GM12878 (cell line): ENCODE measurements at regions not wholly inside any gene's neighbourhood (a gene's known extent, or its start where the extent isn't known, plus 50 kb on each side); places are given as distances from the start of the nearest gene placed in this dataset.

Experiments
- ATAC-seq: fragments of 200-7000 bp; cut with Tn5 transposase; 3 replicates; pipeline ENCODE4 v1.9.1; 2020; ENCODE audit warnings: mild to moderate bottlenecking, moderate library complexity
- BruUV-seq: library from RNA; stranded (reverse); fragments of 400-500 nt; replicated peaks from 2 replicates; lab custom pipeline; 2021; lab: Mats Ljungman, UMichigan
- CTCF ChIA-PET: fragments of 300-600 bp; sonication (Branson Sonifier 250); formaldehyde crosslinking; extraction: SDS; loops from one replicate; lab custom pipeline; 2021; ENCODE audit warnings: inconsistent platforms; lab: Yijun Ruan, JAX
- POLR2A ChIA-PET: fragments of 350-600 bp; formaldehyde crosslinking; extraction: SDS; loops from one replicate; lab custom pipeline; 2021; ENCODE audit warnings: inconsistent platforms; lab: Charles Lee
- RAD21 ChIA-PET: fragments of 300-600 bp; sonication (Branson Sonifier 250); formaldehyde crosslinking; loops from one replicate; lab custom pipeline; 2023; ENCODE audit warnings: antibody characterized with exemption; ENCODE audit not compliant: unreplicated experiment; lab: Charles Lee
- SMC1A ChIA-PET: fragments of 300-600 bp; sonication (Branson Sonifier 250); formaldehyde crosslinking; loops from one replicate; lab custom pipeline; 2023; ENCODE audit not compliant: unreplicated experiment, uncharacterized antibody; lab: Charles Lee
- DNase-seq: peaks from one replicate; pipeline ENCODE4 v3.0.0-alpha.2; 2011; ENCODE audit warnings: low read depth, low spot score
- FAIRE-seq: peaks from 3 replicates; lab custom pipeline; 2011; peaks lifted over from hg19 to GRCh38; lab: Jason Lieb, UNC
- H2AFZ ChIP-seq: 2 replicates; pipeline ENCODE4 v1.6.0; 2011; ENCODE audit warnings: low read depth, low read length, control low read depth; ENCODE audit not compliant: control insufficient read depth
- H3K27ac ChIP-seq: 2 replicates; pipeline ENCODE4 v1.5.1; 2011; ENCODE audit warnings: control low read depth; ENCODE audit not compliant: control insufficient read depth, insufficient read depth
- H3K27me3 ChIP-seq, 2 experiments: replicated peaks in 1 of 2; 2 replicates each; pipeline versions ENCODE4 v1.6.0 to v1.6.1; 2011; ENCODE audit warnings: low read length in 1 of 2; ENCODE audit not compliant: control insufficient read depth in 2 of 2, insufficient read depth in 2 of 2
- H3K36me3 ChIP-seq, 2 experiments: 2 replicates each; pipeline ENCODE4 v1.5.1; 2011; ENCODE audit warnings: low read length in 1 of 2; ENCODE audit not compliant: control insufficient read depth in 2 of 2, insufficient read depth in 2 of 2
- H3K4me1 ChIP-seq: 2 replicates; pipeline ENCODE4 v1.6.1; 2011; ENCODE audit warnings: mild to moderate bottlenecking, low read length, moderate library complexity, mixed read lengths; ENCODE audit not compliant: control insufficient read depth, insufficient read depth
- H3K4me2 ChIP-seq: 2 replicates; pipeline ENCODE4 v1.6.0; 2011; ENCODE audit warnings: control low read depth; ENCODE audit not compliant: control insufficient read depth, insufficient read depth
- H3K4me3 ChIP-seq: fragments of 200-600 bp; sonication (generic); 2 replicates; pipeline ENCODE4 v1.5.1; 2016
- H3K79me2 ChIP-seq: 2 replicates; pipeline ENCODE4 v1.6.0; 2011; ENCODE audit warnings: low read length; ENCODE audit not compliant: control insufficient read depth, insufficient read depth
- H3K9ac ChIP-seq: 2 replicates; pipeline ENCODE4 v1.8.0; 2011; ENCODE audit warnings: low read length, control low read depth, mixed read lengths; ENCODE audit not compliant: control insufficient read depth, insufficient read depth
- H3K9me3 ChIP-seq: replicated peaks from 3 replicates; pipeline ENCODE4 v1.5.1; 2011; ENCODE audit warnings: mild to moderate bottlenecking, low read length; ENCODE audit not compliant: control insufficient read depth, insufficient read depth
- H4K20me1 ChIP-seq: 2 replicates; pipeline ENCODE4 v1.6.0; 2011; ENCODE audit not compliant: control insufficient read depth, insufficient read depth
- MEF2B ChIP-seq: fragments of 450-650 bp; IDR thresholded peaks from 2 replicates; pipeline ENCODE4 v1.6.1; 2018; ENCODE audit warnings: mild to moderate bottlenecking, moderate library complexity; ENCODE audit not compliant: partially characterized antibody, poor library complexity, severe bottlenecking
- PAX8 ChIP-seq: fragments of 450-650 bp; IDR thresholded peaks from 2 replicates; pipeline ENCODE4 v1.6.1; 2017; ENCODE audit warnings: mild to moderate bottlenecking, moderate library complexity
- ZSCAN29 ChIP-seq: fragments of 450-650 bp; IDR thresholded peaks from 2 replicates; pipeline ENCODE4 v1.6.1; 2017; ENCODE audit warnings: mild to moderate bottlenecking, moderate library complexity
- in situ Hi-C: fragments of 300-500 bp; cut with MboI; formaldehyde crosslinking; loops from 9 replicates; pipeline ENCODE4 v1.14.3; 2018; ENCODE audit warnings: mixed read lengths
- intact Hi-C: fragments of 100-400 bp; cut with micrococcal nuclease; formaldehyde crosslinking; loops from one replicate; pipeline ENCODE4 v1.14.2; 2022; ENCODE audit not compliant: unreplicated experiment
- TF ChIP-seq, protein P1 (sequence below): IDR thresholded peaks from 2 replicates; pipeline ENCODE4 v1.6.1; 2012; ENCODE audit warnings: low read depth, low read length, improper control_type of control experiment
- TF ChIP-seq, protein P2 (sequence below): fragments of 150-350 bp; IDR thresholded peaks from 2 replicates; pipeline ENCODE4 v1.6.1; 2014; ENCODE audit warnings: mild to moderate bottlenecking, low read depth, low read length
- TF ChIP-seq, protein P3 (sequence below): fragments of 450-650 bp; IDR thresholded peaks from 2 replicates; pipeline ENCODE4 v1.6.1; 2018; ENCODE audit warnings: borderline replicate concordance, mild to moderate bottlenecking; ENCODE audit not compliant: partially characterized antibody
- TF ChIP-seq, protein P4 (sequence below): fragments of 450-650 bp; IDR thresholded peaks from 2 replicates; pipeline ENCODE4 v1.6.1; 2017; ENCODE audit warnings: mild to moderate bottlenecking, low read depth, inconsistent platforms; ENCODE audit not compliant: poor library complexity, severe bottlenecking
- TF ChIP-seq, protein P5 (sequence below): fragments of 450-650 bp; conservative IDR thresholded peaks from 2 replicates; pipeline ENCODE4 v1.6.1; 2017; ENCODE audit warnings: mild to moderate bottlenecking, moderate library complexity

DNA sequence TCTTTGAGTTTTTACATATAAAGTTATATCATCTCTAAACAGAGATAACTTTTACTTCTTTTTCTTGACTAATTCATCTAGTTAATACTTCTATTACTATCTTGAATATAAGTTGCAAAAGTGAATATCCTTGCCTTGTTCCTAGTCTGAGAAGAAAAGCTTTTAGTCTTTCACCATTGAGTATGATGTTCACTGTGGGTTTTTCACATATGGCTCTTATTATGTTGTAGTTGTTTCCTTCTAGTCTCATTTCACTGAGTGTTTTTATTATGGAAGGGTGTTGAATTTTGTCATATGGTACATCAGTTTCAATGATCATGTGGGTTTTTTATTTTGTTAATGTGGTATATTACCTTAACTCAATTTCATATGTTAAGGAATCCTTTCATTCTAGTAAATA, 488.3 kb downstream of the COL12A1 start:
- no peak for ATAC-seq
- Histone ChIP-seq H3K9me3 (no peaks in the 10 kb centered on the region), H3K79me2 (no peaks in the 10 kb centered on the region), H3K9ac (no peak overlapping the region), H3K36me3 (no peaks in the 10 kb centered on the region), H3K4me2 (no peak overlapping the region), H2AFZ (no peak overlapping the region), H4K20me1 (no peaks in the 10 kb centered on the region), H3K27ac (no peak overlapping the region), H3K27me3 (no peaks in the 10 kb centered on the region), H3K4me3 (no peak overlapping the region), H3K4me1 (no peaks in the 10 kb centered on the region)
- no peak for FAIRE-seq
- ChIA-PET SMC1A (no interaction called here), CTCF (no interaction called here), RAD21 (no interaction called here), POLR2A (no interaction called here)
- TF ChIP-seq PAX8 (no peak), MEF2B (no peak), ZSCAN29 (no peak)
- TF ChIP-seq, protein P1, sequence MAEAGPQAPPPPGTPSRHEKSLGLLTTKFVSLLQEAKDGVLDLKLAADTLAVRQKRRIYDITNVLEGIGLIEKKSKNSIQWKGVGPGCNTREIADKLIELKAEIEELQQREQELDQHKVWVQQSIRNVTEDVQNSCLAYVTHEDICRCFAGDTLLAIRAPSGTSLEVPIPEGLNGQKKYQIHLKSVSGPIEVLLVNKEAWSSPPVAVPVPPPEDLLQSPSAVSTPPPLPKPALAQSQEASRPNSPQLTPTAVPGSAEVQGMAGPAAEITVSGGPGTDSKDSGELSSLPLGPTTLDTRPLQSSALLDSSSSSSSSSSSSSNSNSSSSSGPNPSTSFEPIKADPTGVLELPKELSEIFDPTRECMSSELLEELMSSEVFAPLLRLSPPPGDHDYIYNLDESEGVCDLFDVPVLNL: no peak
- TF ChIP-seq, protein P2, sequence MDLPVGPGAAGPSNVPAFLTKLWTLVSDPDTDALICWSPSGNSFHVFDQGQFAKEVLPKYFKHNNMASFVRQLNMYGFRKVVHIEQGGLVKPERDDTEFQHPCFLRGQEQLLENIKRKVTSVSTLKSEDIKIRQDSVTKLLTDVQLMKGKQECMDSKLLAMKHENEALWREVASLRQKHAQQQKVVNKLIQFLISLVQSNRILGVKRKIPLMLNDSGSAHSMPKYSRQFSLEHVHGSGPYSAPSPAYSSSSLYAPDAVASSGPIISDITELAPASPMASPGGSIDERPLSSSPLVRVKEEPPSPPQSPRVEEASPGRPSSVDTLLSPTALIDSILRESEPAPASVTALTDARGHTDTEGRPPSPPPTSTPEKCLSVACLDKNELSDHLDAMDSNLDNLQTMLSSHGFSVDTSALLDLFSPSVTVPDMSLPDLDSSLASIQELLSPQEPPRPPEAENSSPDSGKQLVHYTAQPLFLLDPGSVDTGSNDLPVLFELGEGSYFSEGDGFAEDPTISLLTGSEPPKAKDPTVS: no peak
- TF ChIP-seq, protein P3, sequence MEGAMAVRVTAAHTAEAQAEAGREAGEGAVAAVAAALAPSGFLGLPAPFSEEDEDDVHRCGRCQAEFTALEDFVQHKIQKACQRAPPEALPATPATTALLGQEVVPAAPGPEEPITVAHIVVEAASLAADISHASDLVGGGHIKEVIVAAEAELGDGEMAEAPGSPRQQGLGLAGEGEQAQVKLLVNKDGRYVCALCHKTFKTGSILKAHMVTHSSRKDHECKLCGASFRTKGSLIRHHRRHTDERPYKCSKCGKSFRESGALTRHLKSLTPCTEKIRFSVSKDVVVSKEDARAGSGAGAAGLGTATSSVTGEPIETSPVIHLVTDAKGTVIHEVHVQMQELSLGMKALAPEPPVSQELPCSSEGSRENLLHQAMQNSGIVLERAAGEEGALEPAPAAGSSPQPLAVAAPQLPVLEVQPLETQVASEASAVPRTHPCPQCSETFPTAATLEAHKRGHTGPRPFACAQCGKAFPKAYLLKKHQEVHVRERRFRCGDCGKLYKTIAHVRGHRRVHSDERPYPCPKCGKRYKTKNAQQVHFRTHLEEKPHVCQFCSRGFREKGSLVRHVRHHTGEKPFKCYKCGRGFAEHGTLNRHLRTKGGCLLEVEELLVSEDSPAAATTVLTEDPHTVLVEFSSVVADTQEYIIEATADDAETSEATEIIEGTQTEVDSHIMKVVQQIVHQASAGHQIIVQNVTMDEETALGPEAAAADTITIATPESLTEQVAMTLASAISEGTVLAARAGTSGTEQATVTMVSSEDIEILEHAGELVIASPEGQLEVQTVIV: no peak
- TF ChIP-seq, protein P4, sequence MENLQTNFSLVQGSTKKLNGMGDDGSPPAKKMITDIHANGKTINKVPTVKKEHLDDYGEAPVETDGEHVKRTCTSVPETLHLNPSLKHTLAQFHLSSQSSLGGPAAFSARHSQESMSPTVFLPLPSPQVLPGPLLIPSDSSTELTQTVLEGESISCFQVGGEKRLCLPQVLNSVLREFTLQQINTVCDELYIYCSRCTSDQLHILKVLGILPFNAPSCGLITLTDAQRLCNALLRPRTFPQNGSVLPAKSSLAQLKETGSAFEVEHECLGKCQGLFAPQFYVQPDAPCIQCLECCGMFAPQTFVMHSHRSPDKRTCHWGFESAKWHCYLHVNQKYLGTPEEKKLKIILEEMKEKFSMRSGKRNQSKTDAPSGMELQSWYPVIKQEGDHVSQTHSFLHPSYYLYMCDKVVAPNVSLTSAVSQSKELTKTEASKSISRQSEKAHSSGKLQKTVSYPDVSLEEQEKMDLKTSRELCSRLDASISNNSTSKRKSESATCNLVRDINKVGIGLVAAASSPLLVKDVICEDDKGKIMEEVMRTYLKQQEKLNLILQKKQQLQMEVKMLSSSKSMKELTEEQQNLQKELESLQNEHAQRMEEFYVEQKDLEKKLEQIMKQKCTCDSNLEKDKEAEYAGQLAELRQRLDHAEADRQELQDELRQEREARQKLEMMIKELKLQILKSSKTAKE: no peak
- TF ChIP-seq, protein P5, sequence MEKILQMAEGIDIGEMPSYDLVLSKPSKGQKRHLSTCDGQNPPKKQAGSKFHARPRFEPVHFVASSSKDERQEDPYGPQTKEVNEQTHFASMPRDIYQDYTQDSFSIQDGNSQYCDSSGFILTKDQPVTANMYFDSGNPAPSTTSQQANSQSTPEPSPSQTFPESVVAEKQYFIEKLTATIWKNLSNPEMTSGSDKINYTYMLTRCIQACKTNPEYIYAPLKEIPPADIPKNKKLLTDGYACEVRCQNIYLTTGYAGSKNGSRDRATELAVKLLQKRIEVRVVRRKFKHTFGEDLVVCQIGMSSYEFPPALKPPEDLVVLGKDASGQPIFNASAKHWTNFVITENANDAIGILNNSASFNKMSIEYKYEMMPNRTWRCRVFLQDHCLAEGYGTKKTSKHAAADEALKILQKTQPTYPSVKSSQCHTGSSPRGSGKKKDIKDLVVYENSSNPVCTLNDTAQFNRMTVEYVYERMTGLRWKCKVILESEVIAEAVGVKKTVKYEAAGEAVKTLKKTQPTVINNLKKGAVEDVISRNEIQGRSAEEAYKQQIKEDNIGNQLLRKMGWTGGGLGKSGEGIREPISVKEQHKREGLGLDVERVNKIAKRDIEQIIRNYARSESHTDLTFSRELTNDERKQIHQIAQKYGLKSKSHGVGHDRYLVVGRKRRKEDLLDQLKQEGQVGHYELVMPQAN: no peak
- in situ Hi-C loops: no loop called here
- intact Hi-C loops: no loop called here
- no peak for DNase-seq
- no TSS peak for BruUV-seq
